ENCODE measurements at regions not wholly inside any gene's neighbourhood (a gene's known extent, or its start where the extent isn't known, plus 50 kb on each side); places are given as distances from the start of the nearest gene placed in this dataset.
"Not testable (repeated sequence)": the region's sequence is repeated elsewhere in the genome, so short reads cannot be mapped to it uniquely, and the experiment has no call there.

GRCh38 chr16:22436823-22437652 lies 62.6 kb upstream of the CDR2 start:
- DNase-seq = peak in 51 of 56 donors; percentile 5 to 82 (median 47)

DNA sequence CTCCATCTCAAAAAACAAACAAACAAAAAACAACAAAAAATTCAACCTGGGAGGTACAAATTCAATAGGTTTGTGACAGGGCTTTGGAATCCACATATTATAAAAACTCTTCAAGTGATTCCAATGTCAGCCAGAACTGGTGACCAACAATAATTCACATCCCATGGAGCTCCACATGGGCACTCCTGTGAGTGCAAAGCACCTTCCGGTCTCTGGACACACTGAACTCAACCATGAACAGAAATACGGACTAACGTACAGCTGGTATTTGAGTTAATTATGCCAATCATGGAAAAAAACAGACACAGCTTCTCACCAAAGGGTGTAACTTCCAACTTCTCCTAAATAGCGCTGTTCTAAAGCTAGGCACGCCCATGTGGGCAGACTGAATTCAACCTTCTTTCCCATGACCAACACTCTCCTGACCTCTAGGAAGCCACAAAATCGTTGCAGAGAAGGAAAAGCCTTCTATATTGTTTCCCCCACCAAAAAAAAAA lies 62.0 kb upstream of the CDR2 start:
- not testable (repeated sequence) for DNase-seq

DNA sequence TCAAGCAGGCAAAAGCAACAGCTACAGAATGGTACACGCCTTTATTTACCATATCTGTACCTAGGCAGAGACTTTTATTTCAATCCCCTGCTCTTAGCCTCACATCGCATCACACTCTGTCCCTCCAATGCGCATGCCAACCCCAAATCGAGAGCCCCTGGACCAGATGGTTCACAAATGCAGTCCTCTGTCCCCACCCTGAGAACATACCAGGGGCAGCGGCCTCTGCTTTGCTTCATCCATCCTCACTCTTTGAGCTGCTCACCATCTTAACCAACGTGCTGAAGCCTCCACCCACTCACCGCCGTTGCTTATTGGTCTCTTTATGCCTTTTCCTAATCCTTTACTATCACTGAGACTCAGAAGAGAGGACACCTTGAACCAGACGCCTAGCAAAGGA lies 56.9 kb upstream of the CDR2 start:
- not testable (repeated sequence) for DNase-seq

GRCh38 chr16:22428654-22429053 lies 54.2 kb upstream of the CDR2 start:
- DNase-seq = no peak

- DNase-seq = no peak
These were observed 53.1 kb upstream of the CDR2 start for GRCh38 chr16:22427556-22427955.

DNA sequence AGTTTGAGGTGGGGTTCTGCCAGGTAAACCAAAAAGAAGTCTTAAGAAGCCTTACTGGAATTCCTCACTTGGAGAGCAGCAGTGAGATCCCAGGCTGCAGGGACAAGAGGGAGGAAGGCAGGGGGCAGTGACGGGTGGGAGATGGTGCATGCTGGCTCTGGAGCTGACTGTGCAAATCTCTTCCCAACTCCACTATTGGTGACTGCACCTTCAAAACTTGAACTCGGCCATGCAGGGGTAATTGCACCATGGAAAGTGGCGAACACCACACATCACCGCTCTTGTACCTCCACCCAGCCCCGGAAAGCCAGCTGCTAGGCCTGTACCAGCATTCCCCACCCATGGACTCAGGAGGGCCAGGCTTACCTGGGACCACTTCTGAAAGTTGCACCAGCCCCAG lies 51.4 kb upstream of the CDR2 start:
- no peak for DNase-seq

DNA sequence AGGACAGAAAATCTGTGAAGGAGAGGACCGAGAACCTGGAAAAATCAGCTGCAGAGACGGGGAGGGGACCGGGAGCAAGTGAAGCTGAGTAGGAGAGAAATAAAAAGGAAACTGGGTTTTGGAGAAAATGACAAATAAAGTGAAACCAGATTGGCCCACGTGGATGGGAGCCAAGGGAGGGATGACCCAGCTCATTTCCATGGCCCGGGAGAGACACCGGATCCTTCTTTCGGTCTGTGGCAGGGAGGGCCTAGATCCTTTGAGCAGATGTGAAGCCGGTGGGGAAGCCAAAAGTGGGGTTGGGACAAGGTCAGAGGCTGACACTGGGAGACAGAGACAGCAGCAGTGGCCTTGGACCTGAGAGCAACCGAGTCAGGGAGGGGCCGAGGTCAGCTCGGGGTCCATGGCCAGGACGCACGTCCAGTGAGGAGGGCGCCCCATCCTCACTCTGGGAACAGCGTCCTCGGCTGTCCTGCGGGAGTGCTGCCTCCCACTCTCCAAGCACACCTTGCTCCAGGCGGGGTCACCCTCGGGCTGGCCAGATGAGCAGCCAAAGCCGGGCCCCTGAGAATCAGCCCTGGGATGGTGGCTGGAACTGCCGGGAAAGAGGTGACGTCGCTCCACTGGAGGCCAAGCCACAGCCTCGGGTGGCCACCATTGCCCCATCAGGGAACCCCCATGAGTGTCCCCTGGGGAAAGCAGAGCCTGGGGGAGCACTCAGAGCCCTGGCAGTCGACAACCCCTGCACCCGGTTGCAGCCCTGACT lies 50.8 kb upstream of the CDR2 start:
- DNase-seq = peak in 1 of 56 donors; percentile 5

GRCh38 chr16:22424161-22424937 lies 49.9 kb upstream of the CDR2 start:
- peak in 35 of 56 donors; percentile 3 to 56 (median 23) for DNase-seq

All from nucleus accumbens (tissue), 56 donors.